Fibroblast of skin of left biceps (primary cell): ENCODE measurements at regions not wholly inside any gene's neighbourhood (a gene's known extent, or its start where the extent isn't known, plus 50 kb on each side); places are given as distances from the start of the nearest gene placed in this dataset.
"Not testable (repeated sequence)": the region's sequence is repeated elsewhere in the genome, so short reads cannot be mapped to it uniquely, and the experiment has no call there.

Experiments
- DNase-seq, 2 experiments: peaks; one replicate each; pipeline ENCODE4 v3.0.0-alpha.2; 2013; ENCODE audit warnings: low read depth in 2 of 2

DNA sequence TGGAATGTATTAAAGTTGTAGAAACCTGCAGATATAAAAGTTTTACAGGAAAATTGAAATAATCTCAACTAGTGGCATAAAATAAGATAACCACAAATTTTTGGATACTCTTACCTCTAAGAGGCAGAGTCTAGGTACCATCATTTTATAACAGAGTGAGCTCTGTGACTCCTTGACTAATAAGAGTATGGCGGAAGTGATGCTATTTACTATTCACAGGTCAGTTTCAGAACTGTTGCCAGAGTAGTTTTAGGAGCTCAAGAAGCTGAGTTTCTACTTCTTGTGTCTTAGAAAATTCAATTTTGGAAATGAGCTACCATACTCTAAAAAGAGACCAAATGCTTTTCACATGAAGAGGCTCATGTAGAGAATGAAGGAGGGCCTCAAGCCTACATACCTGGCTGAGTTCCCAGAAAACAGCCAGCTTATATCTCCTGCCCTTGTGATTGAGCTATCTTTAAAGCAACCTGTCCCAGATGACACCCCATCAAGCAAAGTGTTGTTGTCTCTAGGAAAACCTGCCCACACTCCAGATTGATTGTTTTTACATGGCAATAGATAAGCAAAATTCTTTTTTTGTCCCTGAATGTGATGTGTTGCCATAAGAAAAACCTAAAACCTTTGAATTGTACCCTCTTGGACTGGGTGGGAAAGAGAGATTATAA is 712.8 kb upstream of the CNTN5 start:
- no peak for DNase-seq

DNA sequence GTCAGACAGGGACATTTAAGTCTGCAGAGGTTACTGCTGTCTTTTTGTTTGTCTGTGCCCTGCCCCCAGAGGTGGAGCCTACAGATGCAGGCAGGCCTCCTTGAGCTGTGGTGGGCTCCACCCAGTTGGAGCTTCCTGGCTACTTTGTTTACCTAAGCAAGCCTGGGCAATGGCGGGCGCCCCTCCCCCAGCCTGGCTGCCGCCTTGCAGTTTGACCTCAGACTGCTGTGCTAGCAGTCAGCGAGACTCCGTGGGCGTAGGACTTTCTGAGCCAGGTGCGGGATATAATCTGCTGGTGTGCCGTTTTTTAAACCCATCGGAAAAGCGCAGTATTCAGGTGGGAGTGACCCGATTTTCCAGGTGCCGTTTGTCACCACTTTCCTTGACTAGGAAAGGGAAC is 690.4 kb upstream of the CNTN5 start:
- not testable (repeated sequence) for DNase-seq

DNA sequence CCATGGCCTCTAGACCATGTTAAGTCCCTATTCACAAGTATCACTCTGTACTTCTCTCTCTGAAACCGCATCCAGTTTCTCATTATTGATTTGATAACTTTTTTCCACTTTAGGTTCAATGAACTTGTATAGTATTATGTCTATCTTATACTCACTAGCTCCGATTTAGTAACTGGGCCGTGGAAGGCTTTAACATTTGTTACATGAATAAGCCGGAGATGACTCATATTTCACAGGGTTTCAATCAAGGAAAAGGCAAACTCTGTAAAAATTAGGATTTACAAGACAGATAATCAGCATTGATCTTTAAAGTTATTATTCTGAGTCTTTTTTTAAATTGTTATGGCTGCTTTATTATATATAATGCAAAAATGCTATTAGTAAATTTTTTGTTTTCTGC is 662.2 kb upstream of the CNTN5 start:
- DNase-seq, result no peak

GRCh38 chr11:98365190-98365589 is 655.6 kb upstream of the CNTN5 start:
- DNase-seq, result no peak

DNA sequence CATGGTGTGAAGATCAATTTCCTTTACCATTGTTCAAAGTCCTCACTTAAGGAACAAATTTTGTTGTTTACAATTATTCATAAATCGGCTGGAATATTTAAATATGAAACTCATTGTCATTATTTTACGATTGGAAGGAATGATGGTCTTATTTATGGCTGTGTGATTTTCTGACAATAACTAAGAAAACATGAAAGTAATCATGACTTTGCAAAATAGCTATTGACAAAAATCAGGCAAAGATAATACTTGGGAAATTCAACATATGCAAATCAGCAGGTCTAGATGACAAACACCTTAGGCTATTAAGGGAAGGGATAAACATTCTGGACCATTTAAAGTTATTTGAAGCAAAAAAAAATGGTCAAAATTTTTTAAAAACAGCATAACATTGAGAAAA is 654.8 kb upstream of the CNTN5 start:
- no peak for DNase-seq

DNA sequence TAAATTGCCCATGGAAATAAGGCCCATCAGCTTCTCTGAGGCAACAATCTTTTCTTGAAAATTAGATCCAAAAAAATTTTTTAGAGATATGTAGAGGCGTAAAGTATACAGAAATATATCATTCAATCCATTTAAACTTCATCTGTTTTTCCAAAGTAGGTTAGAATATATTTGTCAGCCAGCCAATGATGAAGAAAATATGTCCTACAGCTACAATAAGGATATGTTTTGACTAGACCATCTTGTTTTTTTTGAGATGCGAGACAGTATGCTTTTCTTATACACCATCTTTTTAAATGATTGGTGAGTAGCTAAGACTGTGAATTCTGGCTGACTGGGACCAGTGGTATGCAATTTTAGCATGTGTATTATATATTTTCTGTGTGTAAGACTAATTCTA is 630.4 kb upstream of the CNTN5 start:
- DNase-seq, result no peak

DNA sequence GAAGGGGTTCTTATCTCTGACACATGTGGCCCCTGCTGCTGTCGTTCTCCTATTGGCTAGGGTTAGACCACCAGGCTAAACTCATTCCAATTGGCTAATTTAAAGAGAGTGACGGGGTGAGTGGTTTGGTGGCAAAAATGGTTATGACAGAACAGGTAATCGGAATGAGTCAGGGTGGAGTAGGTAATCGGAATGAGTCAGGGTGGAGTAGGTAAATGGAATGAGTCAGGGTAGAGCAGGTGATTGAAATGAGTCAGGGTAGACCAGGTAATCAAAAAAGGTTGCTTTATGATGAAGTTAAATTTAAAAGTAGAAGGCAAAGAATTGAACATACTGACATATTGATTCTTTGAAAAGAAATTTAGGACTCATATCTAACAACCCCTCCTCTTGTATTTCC is 626.2 kb upstream of the CNTN5 start:
- not testable (repeated sequence) for DNase-seq

GRCh38 chr11:98398508-98398907 is 622.2 kb upstream of the CNTN5 start:
- no peak for DNase-seq

- no peak for DNase-seq
Measured at GRCh38 chr11:98409069-98409468, 611.7 kb upstream of the CNTN5 start.

DNA sequence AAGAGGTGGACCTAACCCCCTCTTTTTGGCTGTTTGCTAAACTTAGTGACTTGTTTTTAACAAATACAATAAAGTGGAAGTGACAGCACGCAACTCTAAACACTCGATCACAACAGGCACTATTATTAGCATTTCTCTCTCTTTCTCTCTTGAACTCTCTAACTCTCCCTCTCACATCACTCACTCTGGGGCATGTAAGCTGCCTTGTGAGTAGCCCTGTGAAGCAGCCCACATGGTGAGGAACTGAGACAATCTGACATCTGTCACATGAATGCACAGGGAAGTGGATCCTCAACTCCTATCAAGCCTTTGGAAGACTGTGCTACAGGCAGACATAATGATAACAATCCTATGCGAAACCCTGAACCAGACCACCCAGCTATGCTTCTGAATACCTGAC is 609.0 kb upstream of the CNTN5 start:
- DNase-seq, result no peak

- DNase-seq, result no peak
Measured at GRCh38 chr11:98417256-98417755, 603.4 kb upstream of the CNTN5 start.

- DNase-seq, result no peak
Measured at GRCh38 chr11:98423933-98424332, 596.8 kb upstream of the CNTN5 start.

- DNase-seq, result not testable (repeated sequence)
Measured at GRCh38 chr11:98424773-98425172, 596.0 kb upstream of the CNTN5 start.

DNA sequence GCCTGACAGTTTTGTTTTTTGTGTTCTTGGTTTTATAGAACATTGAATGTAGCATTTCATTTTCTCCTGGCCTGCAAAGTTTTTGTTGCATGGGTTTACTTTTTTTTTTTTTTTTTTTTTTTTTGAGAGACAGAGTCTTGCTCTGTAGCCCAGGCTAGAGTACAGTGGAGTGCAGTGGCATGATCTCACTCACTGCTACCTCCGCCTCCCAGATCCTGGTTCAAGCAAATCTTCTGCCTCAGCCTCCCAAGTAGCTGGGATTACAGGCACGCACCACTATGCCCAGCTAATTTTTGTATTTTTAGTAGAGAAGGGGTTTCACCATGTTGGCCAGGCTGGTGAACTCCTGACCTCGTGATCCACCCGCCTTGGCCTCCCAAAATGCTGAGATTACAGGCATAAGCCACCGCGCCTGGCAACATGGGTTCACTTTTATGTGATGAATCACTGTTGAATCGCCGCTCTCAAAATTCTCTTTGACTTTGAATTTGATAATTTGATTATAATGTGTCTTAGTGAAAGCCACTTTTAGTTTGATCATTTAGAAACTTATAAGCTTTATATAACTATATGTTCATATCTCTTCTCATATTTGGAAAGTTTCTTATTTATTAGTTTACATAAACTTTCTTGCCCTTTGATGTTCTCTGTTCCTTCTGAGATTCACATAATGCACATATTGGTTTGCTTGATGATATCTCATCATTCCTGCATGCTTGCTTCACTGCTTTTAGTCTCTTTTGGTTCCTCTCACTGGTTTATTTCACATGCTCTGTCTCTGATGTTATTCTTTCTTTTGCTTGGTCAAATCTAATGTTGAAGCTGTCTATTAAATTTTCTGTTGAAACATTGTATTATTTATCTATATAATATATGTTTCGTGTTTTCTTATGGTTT is 589.0 kb upstream of the CNTN5 start:
- DNase-seq, result no peak

GRCh38 chr11:98434296-98434695 is 586.5 kb upstream of the CNTN5 start:
- no peak for DNase-seq

- no peak for DNase-seq
Measured at GRCh38 chr11:98453378-98453777, 567.4 kb upstream of the CNTN5 start.

GRCh38 chr11:98455500-98456307 is 565.0 kb upstream of the CNTN5 start:
- DNase-seq, result no peak

DNA sequence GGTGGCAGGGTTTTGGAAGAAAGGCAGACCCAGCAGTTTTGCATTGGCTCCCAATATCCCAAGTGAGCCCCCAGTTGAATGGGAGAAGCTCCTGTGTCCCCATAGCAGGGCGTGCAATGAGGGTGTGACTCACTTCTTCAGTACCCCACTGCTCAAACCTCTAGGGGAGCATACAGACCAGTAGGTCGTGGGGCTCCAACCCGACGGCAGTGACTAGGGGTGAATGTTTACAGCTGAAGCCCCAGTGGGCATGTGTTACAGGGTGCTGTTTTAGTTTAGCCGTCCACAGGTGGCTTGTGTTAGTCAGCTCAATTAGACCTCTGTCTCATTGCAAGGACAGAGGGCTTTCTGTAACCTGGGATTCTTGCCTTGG is 564.5 kb upstream of the CNTN5 start:
- no peak for DNase-seq

DNA sequence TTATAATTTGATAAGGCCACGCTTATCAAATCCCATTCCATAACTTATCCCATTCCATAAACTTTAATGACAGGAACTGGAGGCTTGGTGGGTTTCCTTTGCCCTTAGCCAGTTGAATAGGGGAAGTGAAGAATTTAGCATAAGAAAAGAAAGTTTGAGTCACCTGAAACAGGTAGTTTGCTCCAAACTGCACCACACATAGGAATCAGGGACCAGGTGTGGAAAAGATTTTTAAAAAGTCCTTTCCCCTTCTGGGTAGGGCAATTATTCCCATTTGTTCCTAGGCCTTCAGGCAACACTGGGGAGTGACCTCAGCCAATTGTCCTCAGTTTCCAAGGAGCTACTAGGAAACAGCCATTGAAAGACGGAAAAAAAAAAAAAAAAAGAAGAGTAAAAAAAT is 525.7 kb upstream of the CNTN5 start:
- no peak for DNase-seq

DNA sequence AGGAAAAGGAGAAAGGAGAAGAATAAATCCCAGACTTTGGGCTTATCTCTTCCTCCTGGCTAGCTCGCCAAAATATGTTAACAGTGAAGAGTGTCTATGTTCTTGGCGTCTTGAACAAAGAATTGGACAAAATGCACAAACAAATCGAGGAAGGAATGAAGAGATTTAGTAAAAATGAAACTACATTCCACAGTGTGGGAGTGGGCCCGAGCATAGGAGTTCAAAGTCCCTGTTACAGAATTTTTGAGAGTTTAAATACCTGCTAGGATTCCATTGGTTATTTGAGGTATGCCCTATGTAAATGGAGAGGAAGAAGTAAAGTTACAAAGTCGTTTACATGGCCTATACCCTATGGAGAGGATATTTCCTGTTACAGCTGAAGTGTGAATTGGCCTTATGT is 525.1 kb upstream of the CNTN5 start:
- no peak for DNase-seq

DNA sequence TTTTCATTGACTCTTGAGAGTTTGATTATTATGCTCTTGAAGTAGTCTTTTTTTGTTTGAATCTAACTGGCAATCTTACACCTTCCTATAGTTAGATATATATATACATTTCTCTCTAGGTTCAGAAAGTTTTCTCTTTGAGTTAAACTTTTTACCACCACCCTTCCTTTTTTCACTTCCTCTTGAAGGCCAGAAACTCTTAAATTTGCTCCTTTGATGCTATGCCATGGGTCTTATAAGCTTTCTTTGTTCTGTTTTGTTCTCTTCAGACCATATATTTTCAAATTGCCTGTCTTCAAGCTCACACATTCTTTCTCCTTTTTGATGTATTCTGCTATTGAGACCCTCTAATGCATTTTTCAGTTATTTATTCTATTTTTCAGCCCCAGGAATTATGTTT is 513.5 kb upstream of the CNTN5 start:
- DNase-seq, result no peak

GRCh38 chr11:98512938-98513337 is 507.8 kb upstream of the CNTN5 start:
- no peak for DNase-seq
